ENCODE measurements at regions not wholly inside any gene's neighbourhood (a gene's known extent, or its start where the extent isn't known, plus 50 kb on each side); places are given as distances from the start of the nearest gene placed in this dataset.
"Not testable (repeated sequence)": the region's sequence is repeated elsewhere in the genome, so short reads cannot be mapped to it uniquely, and the experiment has no call there.

GRCh38 chr7:85415743-85416142 is 228.9 kb upstream of the SEMA3D start:
- DNase-seq (ENCODE audit: low spot score), result no peak

- DNase-seq (ENCODE audit: low spot score), result no peak
Measured at GRCh38 chr7:85413718-85414117, 226.9 kb upstream of the SEMA3D start.

- DNase-seq (ENCODE audit: low spot score), result no peak
Measured at GRCh38 chr7:85412912-85413311, 226.1 kb upstream of the SEMA3D start.

GRCh38 chr7:85407391-85407790 is 220.5 kb upstream of the SEMA3D start:
- DNase-seq (ENCODE audit: low spot score), result no peak

GRCh38 chr7:85405016-85405902 is 218.4 kb upstream of the SEMA3D start:
- no peak for DNase-seq (ENCODE audit: low spot score)

GRCh38 chr7:85396676-85397075 is 209.8 kb upstream of the SEMA3D start:
- DNase-seq (ENCODE audit: low spot score), result no peak

- DNase-seq (ENCODE audit: low spot score), result no peak
Measured at GRCh38 chr7:85392789-85393188, 205.9 kb upstream of the SEMA3D start.

GRCh38 chr7:85392326-85392725 is 205.5 kb upstream of the SEMA3D start:
- DNase-seq (ENCODE audit: low spot score), result no peak

GRCh38 chr7:85386460-85386859 is 199.6 kb upstream of the SEMA3D start:
- DNase-seq (ENCODE audit: low spot score), result no peak

GRCh38 chr7:85384392-85384791 is 197.5 kb upstream of the SEMA3D start:
- DNase-seq (ENCODE audit: low spot score), result no peak

GRCh38 chr7:85381212-85381611 is 194.4 kb upstream of the SEMA3D start:
- no peak for DNase-seq (ENCODE audit: low spot score)

GRCh38 chr7:85376589-85376988 is 189.7 kb upstream of the SEMA3D start:
- no peak for DNase-seq (ENCODE audit: low spot score)

GRCh38 chr7:85356916-85357315 is 170.1 kb upstream of the SEMA3D start:
- DNase-seq (ENCODE audit: low spot score), result no peak

GRCh38 chr7:85343484-85343883 is 156.6 kb upstream of the SEMA3D start:
- DNase-seq (ENCODE audit: low spot score), result no peak

GRCh38 chr7:85342781-85343180 is 155.9 kb upstream of the SEMA3D start:
- no peak for DNase-seq (ENCODE audit: low spot score)

GRCh38 chr7:85341973-85342372 is 155.1 kb upstream of the SEMA3D start:
- DNase-seq (ENCODE audit: low spot score), result no peak

- DNase-seq (ENCODE audit: low spot score), result no peak
Measured at GRCh38 chr7:85341121-85341520, 154.3 kb upstream of the SEMA3D start.

- no peak for DNase-seq (ENCODE audit: low spot score)
Measured at GRCh38 chr7:85336086-85336485, 149.2 kb upstream of the SEMA3D start.

- DNase-seq (ENCODE audit: low spot score), result not testable (repeated sequence)
Measured at GRCh38 chr7:85335113-85335512, 148.3 kb upstream of the SEMA3D start.

- no peak for DNase-seq (ENCODE audit: low spot score)
Measured at GRCh38 chr7:85328456-85328998, 141.7 kb upstream of the SEMA3D start.

GRCh38 chr7:85324145-85324799 is 137.4 kb upstream of the SEMA3D start:
- DNase-seq (ENCODE audit: low spot score), result no peak

- no peak for DNase-seq (ENCODE audit: low spot score)
Measured at GRCh38 chr7:85322252-85322651, 135.4 kb upstream of the SEMA3D start.

Measured in globus pallidus (tissue), 1 donor.